ENCODE measurements at regions not wholly inside any gene's neighbourhood (a gene's known extent, or its start where the extent isn't known, plus 50 kb on each side); places are given as distances from the start of the nearest gene placed in this dataset.

- TF ChIP-seq CTCF (IDR thresholded peaks at IDR 0.05): no peak
- no peak overlapping the region for H3K4me3 ChIP-seq (replicated peaks in 1 of 3; ENCODE audit: low read depth in 2 of 3, low read length in 3 of 3)
- H3K79me2 ChIP-seq (ENCODE audit: insufficient read depth, low read length): no peaks in the 10 kb centered on the region
- H3K9me3 ChIP-seq (replicated peaks in 1 of 2; ENCODE audit: control insufficient read depth in 1 of 2, insufficient read depth in 1 of 2, low read length in 2 of 2): peaks cover 4 to 9% of the 10 kb centered on the region in 2 donors
- Mint-ChIP-seq H3K4me3 (no peak overlapping the region), H3K36me3 (no peaks in the 10 kb centered on the region), H3K27me3 (ENCODE audit: low read depth in 3 of 3) (no peaks in the 10 kb centered on the region), H3K4me1 (no peaks in the 10 kb centered on the region), H3K9me3 (peaks cover 0 to 15% (median 4%) of the 10 kb centered on the region in 7 donors), H3K27ac (no peak overlapping the region)
- no CpG with 5 or more reads among the region's 2 CpGs for WGBS (ENCODE audit: insufficient coverage)
- no peak overlapping the region for H2AFZ ChIP-seq (ENCODE audit: insufficient read depth, low read depth, low read length, poor library complexity, severe bottlenecking)
- no peaks in the 10 kb centered on the region for H3K27me3 ChIP-seq (ENCODE audit: control insufficient read depth in 2 of 2, insufficient read depth in 2 of 2, low read length in 2 of 2)
- no peaks in the 10 kb centered on the region for H3K36me3 ChIP-seq (replicated peaks in 1 of 2; ENCODE audit: control insufficient read depth in 1 of 2, insufficient read depth in 2 of 2, low read length in 2 of 2)
- H3K27ac ChIP-seq (ENCODE audit: low read depth in 1 of 2, low read length in 2 of 2): no peak overlapping the region
- intact Hi-C loops (cut with micrococcal nuclease): no loop called here
- no peaks in the 10 kb centered on the region for H4K20me1 ChIP-seq (ENCODE audit: insufficient read depth, low read length)
- H3K4me1 ChIP-seq (ENCODE audit: control insufficient read depth in 1 of 2, insufficient read depth in 2 of 2, low read length in 2 of 2): no peaks in the 10 kb centered on the region
- no peak for DNase-seq
- no peak overlapping the region for H3K9ac ChIP-seq (ENCODE audit: insufficient read depth, low read length, poor library complexity, severe bottlenecking)
- no peak overlapping the region for H3K4me2 ChIP-seq (replicated peaks; ENCODE audit: extremely low read depth, low read length, poor library complexity, severe bottlenecking)
Measured at GRCh38 chr5:19189176-19189575, 798.8 kb downstream of the CDH18 start.

GRCh38 chr5:19193631-19194030 is 794.4 kb downstream of the CDH18 start:
- Histone ChIP-seq H3K9ac (ENCODE audit: insufficient read depth, low read length, poor library complexity, severe bottlenecking) (no peak overlapping the region), H3K9me3 (replicated peaks in 1 of 2; ENCODE audit: control insufficient read depth in 1 of 2, insufficient read depth in 1 of 2, low read length in 2 of 2) (peaks cover 0 to 4% of the 10 kb centered on the region in 2 donors), H2AFZ (ENCODE audit: insufficient read depth, low read depth, low read length, poor library complexity, severe bottlenecking) (no peak overlapping the region), H3K4me1 (ENCODE audit: control insufficient read depth in 1 of 2, insufficient read depth in 2 of 2, low read length in 2 of 2) (no peaks in the 10 kb centered on the region), H3K4me3 (replicated peaks in 1 of 3; ENCODE audit: low read depth in 2 of 3, low read length in 3 of 3) (no peak overlapping the region), H3K27me3 (ENCODE audit: control insufficient read depth in 2 of 2, insufficient read depth in 2 of 2, low read length in 2 of 2) (no peaks in the 10 kb centered on the region), H3K4me2 (replicated peaks; ENCODE audit: extremely low read depth, low read length, poor library complexity, severe bottlenecking) (no peak overlapping the region), H3K36me3 (replicated peaks in 1 of 2; ENCODE audit: control insufficient read depth in 1 of 2, insufficient read depth in 2 of 2, low read length in 2 of 2) (no peaks in the 10 kb centered on the region), H3K27ac (ENCODE audit: low read depth in 1 of 2, low read length in 2 of 2) (no peak overlapping the region), H4K20me1 (ENCODE audit: insufficient read depth, low read length) (no peaks in the 10 kb centered on the region), H3K79me2 (ENCODE audit: insufficient read depth, low read length) (no peaks in the 10 kb centered on the region)
- no peak overlapping the region for H3K4me3 Mint-ChIP-seq
- no peak for DNase-seq
- TF ChIP-seq CTCF (IDR thresholded peaks at IDR 0.05): no peak
- H3K9me3 Mint-ChIP-seq: peaks cover 0 to 2% (median 0%) of the 10 kb centered on the region in 7 donors
- H3K36me3 Mint-ChIP-seq: no peaks in the 10 kb centered on the region
- no CpG with 5 or more reads among the region's 2 CpGs for WGBS (ENCODE audit: insufficient coverage)
- no peaks in the 10 kb centered on the region for H3K27me3 Mint-ChIP-seq (ENCODE audit: low read depth in 3 of 3)
- H3K27ac Mint-ChIP-seq: no peak overlapping the region
- H3K4me1 Mint-ChIP-seq: no peaks in the 10 kb centered on the region
- intact Hi-C loops (cut with micrococcal nuclease): no loop called here

Data from CD14-positive monocyte (primary cell).